Neural crest cell (in vitro differentiated cells): ENCODE measurements at regions not wholly inside any gene's neighbourhood (a gene's known extent, or its start where the extent isn't known, plus 50 kb on each side); places are given as distances from the start of the nearest gene placed in this dataset.
A peak's percentile ranks its signal among the peaks of the same experiment; 100 is the strongest.

Experiments used
- DNase-seq: peaks from one replicate; pipeline ENCODE4 v3.0.0; 2021; ENCODE audit warnings: low read depth, mixed read lengths, low spot score
- H3K27ac Mint-ChIP-seq: one replicate; pipeline ENCODE4 v1.8.0; 2021; ENCODE audit warnings: mild to moderate bottlenecking, mixed read lengths; ENCODE audit not compliant: unreplicated experiment
- H3K27me3 Mint-ChIP-seq: 2 replicates; pipeline ENCODE4 v1.8.0; 2021; ENCODE audit warnings: low read depth, mild to moderate bottlenecking, mixed read lengths
- H3K36me3 Mint-ChIP-seq: 2 replicates; pipeline ENCODE4 v1.8.0; 2021; ENCODE audit warnings: low read depth, mild to moderate bottlenecking, mixed read lengths
- H3K4me1 Mint-ChIP-seq: 2 replicates; pipeline ENCODE4 v1.8.0; 2021; ENCODE audit warnings: mixed read lengths
- H3K4me3 Mint-ChIP-seq: one replicate; pipeline ENCODE4 v1.8.0; 2021; ENCODE audit warnings: mild to moderate bottlenecking, mixed read lengths
- H3K9me3 Mint-ChIP-seq: 2 replicates; pipeline ENCODE4 v1.8.0; 2021; ENCODE audit warnings: mixed read lengths
- CTCF ChIP-seq: fragments of 200-600 bp; sonication (generic); conservative IDR thresholded peaks from 2 replicates; pipeline ENCODE4 v1.5.0; 2021; ENCODE audit warnings: antibody characterized with exemption, mild to moderate bottlenecking

- peaks cover 9% of the 10 kb centered on the region for H3K27me3 Mint-ChIP-seq
- H3K27ac Mint-ChIP-seq, result peak overlapping the region; percentile 24
- peaks cover 9% of the 10 kb centered on the region for H3K4me1 Mint-ChIP-seq
- DNase-seq, result no peak
- H3K36me3 Mint-ChIP-seq, result no peaks in the 10 kb centered on the region
- H3K4me3 Mint-ChIP-seq, result no peak overlapping the region
- TF ChIP-seq CTCF, result no peak
- H3K9me3 Mint-ChIP-seq, result no peaks in the 10 kb centered on the region
Observed at GRCh38 chr20:23290761-23291574, 59.6 kb upstream of the NXT1 start.

GRCh38 chr20:23289724-23290395, 60.7 kb upstream of the NXT1 start:
- no peak for TF ChIP-seq CTCF
- Mint-ChIP-seq H3K4me1 (peaks cover 9% of the 10 kb centered on the region), H3K9me3 (no peaks in the 10 kb centered on the region), H3K27ac (no peak overlapping the region), H3K27me3 (peaks cover 9% of the 10 kb centered on the region), H3K36me3 (no peaks in the 10 kb centered on the region), H3K4me3 (no peak overlapping the region)
- no peak for DNase-seq

- peaks cover 9% of the 10 kb centered on the region for H3K27me3 Mint-ChIP-seq
- peaks cover 9% of the 10 kb centered on the region for H3K4me1 Mint-ChIP-seq
- no peaks in the 10 kb centered on the region for H3K36me3 Mint-ChIP-seq
- H3K27ac Mint-ChIP-seq, result no peak overlapping the region
- DNase-seq, result no peak
- H3K9me3 Mint-ChIP-seq, result no peaks in the 10 kb centered on the region
- TF ChIP-seq CTCF, result no peak
- no peak overlapping the region for H3K4me3 Mint-ChIP-seq
Observed at GRCh38 chr20:23289249-23289648, 61.3 kb upstream of the NXT1 start.

- no peaks in the 10 kb centered on the region for H3K36me3 Mint-ChIP-seq
- no peak overlapping the region for H3K4me3 Mint-ChIP-seq
- no peak overlapping the region for H3K27ac Mint-ChIP-seq
- no peaks in the 10 kb centered on the region for H3K9me3 Mint-ChIP-seq
- no peak for DNase-seq
- H3K27me3 Mint-ChIP-seq, result peaks cover 15% of the 10 kb centered on the region
- H3K4me1 Mint-ChIP-seq, result peaks cover 9% of the 10 kb centered on the region
- TF ChIP-seq CTCF, result no peak
Observed at GRCh38 chr20:23287354-23288190, 63.0 kb upstream of the NXT1 start.

GRCh38 chr20:23286346-23286745, 64.2 kb upstream of the NXT1 start:
- Mint-ChIP-seq H3K36me3 (no peaks in the 10 kb centered on the region), H3K27ac (no peak overlapping the region), H3K27me3 (peaks cover 22% of the 10 kb centered on the region), H3K9me3 (no peaks in the 10 kb centered on the region), H3K4me3 (no peak overlapping the region), H3K4me1 (peaks cover 8% of the 10 kb centered on the region)
- DNase-seq, result no peak
- no peak for TF ChIP-seq CTCF
